Fibroblast of villous mesenchyme (primary cell): ENCODE measurements at regions not wholly inside any gene's neighbourhood (a gene's known extent, or its start where the extent isn't known, plus 50 kb on each side); places are given as distances from the start of the nearest gene placed in this dataset.

Experiments
- DNase-seq: peaks from one replicate; pipeline ENCODE4 v3.0.0-alpha.2; 2010; ENCODE audit warnings: low read depth
- H3K4me3 ChIP-seq: 2 replicates; pipeline ENCODE4 v1.5.1; 2011; ENCODE audit warnings: low read depth, mild to moderate bottlenecking, low read length
- CTCF ChIP-seq: IDR thresholded peaks from 2 replicates; pipeline ENCODE4 v1.5.1; 2012; ENCODE audit warnings: low read depth, mild to moderate bottlenecking, low read length; ENCODE audit not compliant: insufficient read depth

DNA sequence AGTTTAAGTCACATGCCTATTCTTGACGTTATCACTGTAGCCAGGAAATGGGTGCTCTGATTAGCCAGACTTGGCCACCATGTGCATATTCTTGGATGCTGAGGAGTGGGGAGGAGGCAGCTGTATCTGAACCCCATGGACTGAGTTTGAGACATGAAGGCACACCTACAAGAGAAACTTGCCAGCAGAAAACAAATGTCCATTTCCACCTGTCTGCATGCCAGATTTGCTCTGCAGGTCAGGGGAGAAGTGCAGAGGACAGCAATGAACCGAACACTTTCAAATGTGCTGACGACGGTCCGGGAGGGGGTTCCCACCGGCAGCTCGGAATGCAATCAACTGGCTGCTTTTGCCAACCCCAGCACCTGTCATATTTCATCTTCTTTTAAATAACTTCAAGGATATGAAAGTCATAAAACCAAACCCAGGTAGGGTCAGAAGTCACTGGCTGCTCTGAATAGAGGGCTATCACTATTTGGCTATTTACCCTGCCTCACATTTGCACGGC lies 287.8 kb upstream of the N4BP1 start:
- no peak for DNase-seq
- TF ChIP-seq CTCF: no peak
- H3K4me3 ChIP-seq: no peak overlapping the region

DNA sequence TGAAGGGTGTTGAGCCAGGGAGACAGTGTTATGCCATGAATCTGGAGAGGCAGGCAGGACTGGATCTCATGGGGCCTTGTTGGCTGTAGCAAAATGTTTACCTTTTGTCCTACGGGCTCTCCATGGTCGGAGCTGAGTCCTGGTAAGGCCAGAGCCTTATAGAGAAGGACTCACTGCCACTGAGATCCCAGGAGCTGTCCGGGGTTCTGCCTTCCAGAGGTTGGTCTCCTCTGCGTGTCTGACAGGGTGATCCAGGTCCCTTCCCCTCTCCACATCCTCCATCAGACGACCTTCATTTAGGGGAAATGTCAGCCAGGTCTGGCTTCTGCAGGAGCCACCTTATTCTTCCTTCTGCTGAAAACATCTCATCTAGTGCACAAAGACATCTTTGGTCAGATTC lies 285.2 kb upstream of the N4BP1 start:
- no peak for TF ChIP-seq CTCF
- DNase-seq: no peak
- H3K4me3 ChIP-seq: no peak overlapping the region

- no peak overlapping the region for H3K4me3 ChIP-seq
- DNase-seq: no peak
- TF ChIP-seq CTCF: no peak
Measured at GRCh38 chr16:48892893-48893292, 282.9 kb upstream of the N4BP1 start.

GRCh38 chr16:48887646-48888210 lies 277.7 kb upstream of the N4BP1 start:
- no peak for TF ChIP-seq CTCF
- no peak overlapping the region for H3K4me3 ChIP-seq
- DNase-seq: no peak

- no peak for TF ChIP-seq CTCF
- DNase-seq: no peak
- no peak overlapping the region for H3K4me3 ChIP-seq
Measured at GRCh38 chr16:48885471-48885870, 275.5 kb upstream of the N4BP1 start.

- no peak overlapping the region for H3K4me3 ChIP-seq
- no peak for DNase-seq
- TF ChIP-seq CTCF: no peak
Measured at GRCh38 chr16:48881272-48881671, 271.3 kb upstream of the N4BP1 start.
